ENCODE measurements at regions not wholly inside any gene's neighbourhood (a gene's known extent, or its start where the extent isn't known, plus 50 kb on each side); places are given as distances from the start of the nearest gene placed in this dataset.
"Not testable (repeated sequence)": the region's sequence is repeated elsewhere in the genome, so short reads cannot be mapped to it uniquely, and the experiment has no call there.

GRCh38 chr20:30811885-30812671 lies 445.4 kb upstream of the DEFB115 start:
- peak in 7 of 58 donors; percentile 10 to 59 (median 14) for DNase-seq

DNA sequence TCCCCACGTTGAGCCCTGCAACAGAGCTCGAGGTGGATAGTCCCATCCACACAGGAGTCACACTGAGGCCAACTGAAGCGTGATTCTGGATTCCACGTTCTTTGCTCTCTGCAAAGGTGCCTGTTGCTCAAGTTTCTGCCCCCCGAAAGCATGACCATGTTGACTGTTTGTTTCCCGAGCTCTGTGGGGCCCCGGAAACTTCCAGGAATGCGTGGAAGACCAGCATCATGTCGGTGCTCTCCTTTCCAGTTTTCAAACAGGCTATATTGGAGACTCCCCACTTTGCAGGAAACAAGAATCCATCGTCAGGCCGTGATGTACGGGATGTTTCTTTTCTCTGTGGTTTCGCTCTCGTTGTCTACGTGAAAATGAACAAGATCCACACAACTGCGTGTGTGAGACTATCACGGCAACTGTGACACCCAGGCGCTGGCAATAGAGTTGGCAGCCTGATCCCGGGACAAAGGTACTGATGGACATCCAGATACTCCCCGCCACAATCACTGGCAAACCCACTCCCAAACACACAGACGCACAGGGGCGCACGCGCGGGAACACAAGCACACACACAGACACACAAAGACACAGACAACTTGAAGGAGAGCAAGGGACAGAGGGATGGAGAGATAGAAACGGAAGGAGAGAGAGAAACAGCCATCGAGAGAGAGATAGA lies 444.6 kb upstream of the DEFB115 start:
- DNase-seq: no peak

GRCh38 chr20:30813412-30814311 lies 443.8 kb upstream of the DEFB115 start:
- DNase-seq: not testable (repeated sequence)

DNA sequence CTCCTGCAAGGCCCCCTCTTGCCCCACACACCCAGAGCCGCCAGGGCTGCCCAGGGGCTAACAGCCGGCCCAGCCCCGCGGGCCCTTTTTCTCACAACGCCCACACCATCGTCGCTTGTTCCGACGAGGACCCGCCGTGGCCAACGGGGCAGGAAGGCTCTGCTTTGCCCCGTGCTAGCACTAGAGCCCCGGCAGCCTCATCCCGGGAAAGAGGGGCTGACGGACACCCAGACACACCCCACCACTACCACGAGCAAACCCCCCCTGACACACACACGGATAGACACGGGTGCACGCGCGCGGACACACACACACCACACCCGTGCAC lies 443.2 kb upstream of the DEFB115 start:
- DNase-seq: not testable (repeated sequence)

DNA sequence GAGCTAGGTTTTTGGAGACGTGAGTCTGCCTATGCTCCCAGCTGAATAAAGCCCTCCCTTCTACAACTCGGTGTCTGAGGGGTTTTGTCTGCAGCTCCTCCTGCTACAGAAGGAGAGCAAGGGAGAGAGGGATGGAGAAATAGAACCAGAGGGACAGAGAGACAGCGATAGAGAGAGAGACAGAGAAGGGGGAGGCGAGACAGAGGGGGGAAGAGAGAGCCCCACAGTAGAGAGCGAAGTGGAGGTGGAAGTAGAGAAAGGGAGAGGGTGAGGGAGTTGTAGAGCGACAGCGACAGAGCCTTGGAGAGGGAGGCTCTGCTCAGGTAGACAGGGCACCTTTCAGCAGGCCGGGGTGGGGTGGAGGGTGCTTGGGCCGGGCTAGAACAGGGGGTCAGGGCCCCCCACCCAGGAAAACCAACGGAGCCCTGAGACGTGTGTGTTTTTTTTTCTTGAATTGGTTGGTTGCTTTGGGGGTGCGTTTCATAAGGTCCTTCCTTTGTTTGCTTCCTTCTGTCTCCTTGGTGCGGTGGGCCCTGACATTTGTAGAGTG lies 442.4 kb upstream of the DEFB115 start:
- not testable (repeated sequence) for DNase-seq

GRCh38 chr20:30815577-30816181 lies 441.8 kb upstream of the DEFB115 start:
- DNase-seq: no peak

DNA sequence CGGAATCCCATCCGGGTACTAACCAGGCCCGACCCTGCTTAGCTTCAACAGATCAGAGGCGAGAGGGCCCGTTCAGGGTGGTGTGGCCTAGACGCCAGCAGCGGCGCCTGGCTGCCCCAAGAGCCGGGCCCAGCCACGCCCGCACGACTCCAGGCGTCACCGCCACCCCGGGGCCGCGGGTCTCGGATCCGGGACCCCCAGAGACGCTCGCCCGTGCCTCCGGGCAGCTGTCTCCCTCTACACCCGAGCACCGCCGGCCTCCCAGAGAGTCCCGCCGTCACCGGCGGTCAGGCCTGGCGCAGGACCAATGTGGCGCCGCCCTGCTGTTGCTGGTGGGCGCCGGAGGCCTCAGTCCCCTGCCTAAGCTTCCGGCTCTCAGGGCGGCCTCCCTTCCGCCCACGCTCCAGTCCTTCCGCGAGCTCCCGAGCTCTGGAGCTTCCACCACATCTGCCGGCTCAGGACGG lies 441.2 kb upstream of the DEFB115 start:
- peak in 1 of 58 donors; percentile 11 for DNase-seq

GRCh38 chr20:30821615-30822014 lies 435.8 kb upstream of the DEFB115 start:
- not testable (repeated sequence) for DNase-seq

GRCh38 chr20:30824666-30825065 lies 432.8 kb upstream of the DEFB115 start:
- DNase-seq: not testable (repeated sequence)

GRCh38 chr20:30845923-30846322 lies 411.5 kb upstream of the DEFB115 start:
- DNase-seq: not testable (repeated sequence)

DNA sequence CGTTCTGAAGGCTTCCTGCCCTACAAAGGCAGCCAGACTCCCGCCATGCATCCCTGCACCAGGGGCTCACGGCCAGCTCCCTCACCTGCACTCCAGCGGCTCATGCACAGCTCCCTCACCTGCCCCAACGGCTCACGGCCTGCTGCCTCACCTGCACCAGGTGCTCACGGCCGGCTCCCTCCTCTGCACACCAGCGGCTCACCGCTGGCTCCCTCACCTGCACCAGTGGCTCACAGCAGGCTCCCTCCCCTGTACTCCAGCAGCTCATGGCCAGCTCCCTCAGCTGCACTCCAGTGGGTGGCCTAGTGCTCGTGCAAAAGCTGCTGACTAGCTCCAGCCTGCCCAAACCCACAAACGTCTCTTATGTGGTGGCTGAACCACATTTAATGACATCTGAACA lies 389.2 kb upstream of the DEFB115 start:
- DNase-seq: not testable (repeated sequence)

GRCh38 chr20:30871127-30871526 lies 386.3 kb upstream of the DEFB115 start:
- not testable (repeated sequence) for DNase-seq

GRCh38 chr20:30872252-30872651 lies 385.2 kb upstream of the DEFB115 start:
- DNase-seq: not testable (repeated sequence)

- not testable (repeated sequence) for DNase-seq
Observed at GRCh38 chr20:30875868-30876267, 381.6 kb upstream of the DEFB115 start.

GRCh38 chr20:30891400-30891799 lies 366.1 kb upstream of the DEFB115 start:
- not testable (repeated sequence) for DNase-seq

DNA sequence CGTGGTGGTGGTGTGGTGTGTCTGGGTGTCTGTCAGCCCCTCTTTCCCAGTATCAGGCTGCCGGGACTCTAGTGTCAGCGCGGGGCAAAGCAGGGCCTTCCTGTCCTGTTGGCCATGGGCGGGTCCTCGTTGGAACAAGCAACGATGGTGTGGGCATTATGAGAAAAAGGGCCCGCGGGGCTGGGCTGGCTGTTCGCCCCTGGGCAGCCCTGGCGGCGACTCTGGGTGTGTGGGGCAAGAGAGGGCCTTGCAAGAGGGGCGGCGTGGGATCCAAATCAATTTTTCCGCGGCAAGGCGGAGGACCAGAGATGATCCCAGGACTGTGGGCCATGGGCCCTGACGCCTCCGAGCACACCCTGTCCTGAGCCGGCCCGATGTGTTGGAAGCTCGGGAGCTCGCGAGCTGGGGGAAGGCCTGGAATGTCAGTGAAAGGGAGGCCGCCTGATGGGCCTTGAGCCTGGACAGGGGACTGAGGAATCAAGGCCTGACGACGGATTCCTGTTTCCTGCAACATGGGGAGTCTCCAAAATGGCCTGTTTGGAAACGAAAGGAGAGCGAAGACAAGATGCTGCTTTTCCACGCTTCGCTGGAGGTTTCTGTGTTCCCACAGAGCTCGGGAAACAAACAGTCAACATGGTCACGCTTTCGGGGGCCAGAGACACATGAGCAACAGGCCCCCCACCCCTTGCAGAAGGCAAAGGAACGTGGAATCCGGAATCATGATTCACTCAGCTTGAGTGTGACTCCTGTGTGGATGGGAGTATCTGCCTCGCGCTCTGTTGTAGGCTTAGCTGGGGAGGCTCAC lies 364.7 kb upstream of the DEFB115 start:
- no peak for DNase-seq

GRCh38 chr20:30893346-30894314 lies 363.8 kb upstream of the DEFB115 start:
- DNase-seq: not testable (repeated sequence)

GRCh38 chr20:30894707-30895353 lies 362.6 kb upstream of the DEFB115 start:
- DNase-seq: not testable (repeated sequence)

Data from anterior cingulate cortex (tissue), 58 donors.